Keratinocyte (primary cell): ENCODE measurements at regions not wholly inside any gene's neighbourhood (a gene's known extent, or its start where the extent isn't known, plus 50 kb on each side); places are given as distances from the start of the nearest gene placed in this dataset.

Experiments used
- EZH2 ChIP-seq: IDR thresholded peaks from one replicate; pipeline ENCODE4 v1.6.1; 2012; ENCODE audit warnings: inconsistent platforms, mild to moderate bottlenecking, low read length, moderate library complexity
- TF ChIP-seq, protein P1 (sequence below), 3 experiments: IDR thresholded peaks in 1 of 3; conservative IDR thresholded peaks in 1 of 3; optimal IDR thresholded peaks in 1 of 3; 2 replicates in 2 of 3; 3 replicates in 1 of 3; pipeline versions ENCODE3 to v1.5.1; 2011; ENCODE audit warnings: low read length in 3 of 3, mild to moderate bottlenecking in 3 of 3, moderate library complexity in 2 of 3, control low read depth in 1 of 3, inconsistent platforms in 1 of 3; ENCODE audit not compliant: insufficient read depth in 2 of 3; ENCODE audit errors: extremely low read depth in 1 of 3

DNA sequence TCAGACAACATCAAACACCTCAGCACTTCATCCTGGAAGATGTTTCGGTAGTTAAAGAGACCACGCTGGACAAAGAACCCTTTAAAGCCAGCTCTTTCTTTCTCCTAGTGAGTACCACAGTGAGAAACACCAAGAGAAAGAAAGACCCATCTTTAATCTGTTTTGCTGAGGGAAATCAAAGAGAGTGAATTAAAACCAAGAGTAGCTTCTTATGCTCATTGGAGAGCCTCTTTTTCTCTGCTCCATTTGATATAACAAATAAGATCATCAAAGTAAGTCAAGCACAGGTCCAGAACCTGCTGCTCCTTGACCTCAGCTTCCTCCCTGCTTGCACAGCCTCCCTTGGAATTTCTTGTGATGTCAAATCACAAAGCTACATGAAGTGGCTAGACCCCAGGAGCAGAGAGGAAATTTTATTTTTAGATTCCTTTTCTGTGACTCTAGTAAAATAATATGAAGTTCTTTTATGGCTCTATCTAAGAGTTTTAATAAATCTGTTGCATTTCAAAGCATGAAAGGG is 436.4 kb downstream of the C3orf38 start:
- TF ChIP-seq EZH2 = no peak
- TF ChIP-seq, protein P1, sequence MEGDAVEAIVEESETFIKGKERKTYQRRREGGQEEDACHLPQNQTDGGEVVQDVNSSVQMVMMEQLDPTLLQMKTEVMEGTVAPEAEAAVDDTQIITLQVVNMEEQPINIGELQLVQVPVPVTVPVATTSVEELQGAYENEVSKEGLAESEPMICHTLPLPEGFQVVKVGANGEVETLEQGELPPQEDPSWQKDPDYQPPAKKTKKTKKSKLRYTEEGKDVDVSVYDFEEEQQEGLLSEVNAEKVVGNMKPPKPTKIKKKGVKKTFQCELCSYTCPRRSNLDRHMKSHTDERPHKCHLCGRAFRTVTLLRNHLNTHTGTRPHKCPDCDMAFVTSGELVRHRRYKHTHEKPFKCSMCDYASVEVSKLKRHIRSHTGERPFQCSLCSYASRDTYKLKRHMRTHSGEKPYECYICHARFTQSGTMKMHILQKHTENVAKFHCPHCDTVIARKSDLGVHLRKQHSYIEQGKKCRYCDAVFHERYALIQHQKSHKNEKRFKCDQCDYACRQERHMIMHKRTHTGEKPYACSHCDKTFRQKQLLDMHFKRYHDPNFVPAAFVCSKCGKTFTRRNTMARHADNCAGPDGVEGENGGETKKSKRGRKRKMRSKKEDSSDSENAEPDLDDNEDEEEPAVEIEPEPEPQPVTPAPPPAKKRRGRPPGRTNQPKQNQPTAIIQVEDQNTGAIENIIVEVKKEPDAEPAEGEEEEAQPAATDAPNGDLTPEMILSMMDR (optimal IDR thresholded peaks at IDR 0.05 in 1 of 3, IDR thresholded peaks at IDR 0.05 in 1 of 3, conservative IDR thresholded peaks at IDR 0.05 in 1 of 3; ENCODE audit: extremely low read depth in 1 of 3, insufficient read depth in 2 of 3, low read length in 3 of 3) = no peak
